GM18861 (cell line): ENCODE measurements at regions not wholly inside any gene's neighbourhood (a gene's known extent, or its start where the extent isn't known, plus 50 kb on each side); places are given as distances from the start of the nearest gene placed in this dataset.

Experiments
- ATAC-seq: cut with Tn5 transposase; IDR thresholded peaks from one replicate; pipeline ENCODE4 v1.9.1; 2021; ENCODE audit not compliant: unreplicated experiment

GRCh38 chr3:74564560-74564959 is 49.9 kb downstream of the CNTN3 start:
- no peak for ATAC-seq

DNA sequence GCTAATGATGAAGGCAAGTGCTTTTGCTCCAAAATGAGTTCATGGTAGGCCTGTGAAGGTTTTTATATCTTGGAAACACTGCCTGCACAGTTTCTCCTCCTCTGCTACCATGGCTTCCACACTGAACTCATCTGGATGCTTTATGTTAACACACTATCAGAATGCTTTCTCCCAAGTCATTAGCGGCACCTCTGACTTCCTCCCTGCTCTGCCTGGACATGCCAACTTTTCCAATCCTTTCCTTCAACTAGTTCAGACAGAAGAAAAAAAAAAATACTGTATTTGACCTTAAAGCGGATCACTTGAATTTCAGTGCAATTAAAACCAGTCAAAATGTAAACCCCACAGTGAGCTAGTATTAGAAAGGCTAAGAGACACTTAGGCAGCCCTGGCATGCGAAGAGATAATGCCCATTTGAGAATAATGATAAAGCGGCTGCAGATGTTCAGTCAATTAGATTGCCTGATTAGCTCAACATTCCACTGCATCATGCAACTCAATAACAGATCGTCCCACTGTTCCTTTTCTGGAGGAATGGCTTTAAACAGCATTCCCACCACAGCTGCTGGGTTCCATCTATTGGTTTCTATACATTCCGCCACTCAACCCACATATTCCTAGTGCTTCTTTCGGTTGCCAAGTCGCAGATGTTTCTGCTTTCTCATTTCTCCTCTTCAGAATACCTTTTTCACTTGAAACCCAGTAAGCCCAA is 51.7 kb downstream of the CNTN3 start:
- no peak for ATAC-seq

DNA sequence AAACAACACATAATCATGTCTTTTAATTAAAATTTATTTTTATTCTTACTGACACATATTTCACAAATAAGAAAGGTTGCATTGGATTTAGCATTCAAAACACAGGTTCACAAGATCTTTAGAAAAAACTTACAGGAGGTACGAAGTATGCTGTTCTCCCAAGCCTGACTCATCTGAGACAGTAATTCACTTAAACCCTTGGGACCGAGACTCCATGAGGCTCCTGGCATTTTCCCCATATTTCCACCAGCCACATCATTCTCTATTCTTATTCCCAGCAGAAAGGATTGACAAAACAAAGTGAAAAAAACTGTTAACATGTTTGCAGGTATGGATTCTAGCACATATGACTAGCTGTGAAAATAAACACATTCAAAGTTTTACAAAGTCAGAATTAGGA is 52.6 kb downstream of the CNTN3 start:
- no peak for ATAC-seq

- no peak for ATAC-seq
Observed at GRCh38 chr3:74559261-74559660, 55.2 kb downstream of the CNTN3 start.

DNA sequence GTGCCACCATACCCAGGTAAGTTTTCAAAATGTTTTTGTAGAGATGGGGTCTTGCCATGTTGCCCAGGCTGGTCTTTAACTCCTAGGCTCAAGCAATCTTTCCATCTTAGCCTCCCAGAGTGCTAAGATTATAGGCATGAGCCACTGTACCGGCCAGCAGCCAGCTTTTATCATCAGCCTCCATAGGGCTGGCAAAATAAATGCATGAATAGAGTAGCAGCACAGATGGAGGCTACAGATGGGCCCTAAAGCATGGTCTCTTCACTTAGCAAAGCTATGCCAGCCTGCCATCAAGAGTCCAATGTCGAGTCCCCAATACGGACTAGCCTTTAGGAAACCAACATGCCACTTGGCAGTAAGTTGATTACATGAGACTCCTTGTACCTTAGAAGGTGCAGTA is 63.8 kb downstream of the CNTN3 start:
- no peak for ATAC-seq

DNA sequence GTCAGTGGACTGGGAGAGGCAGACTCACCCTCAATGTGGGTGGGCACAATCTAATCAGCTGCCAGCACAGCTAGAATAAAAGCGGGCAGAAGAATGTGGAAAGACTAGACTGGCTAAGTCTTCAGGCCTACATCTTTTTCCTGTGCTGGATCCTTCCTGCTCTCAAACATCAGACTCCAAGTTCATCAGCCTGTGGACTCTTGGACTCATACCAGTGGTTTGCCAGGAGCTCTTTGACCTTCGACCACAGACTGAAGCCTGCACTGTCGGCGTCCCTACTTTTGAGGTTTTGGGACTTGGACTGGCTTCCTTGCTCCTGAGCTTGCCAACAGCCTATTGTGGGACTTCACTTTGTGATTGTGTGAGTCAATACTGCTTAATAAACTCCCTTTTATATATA is 68.0 kb downstream of the CNTN3 start:
- ATAC-seq: no peak

DNA sequence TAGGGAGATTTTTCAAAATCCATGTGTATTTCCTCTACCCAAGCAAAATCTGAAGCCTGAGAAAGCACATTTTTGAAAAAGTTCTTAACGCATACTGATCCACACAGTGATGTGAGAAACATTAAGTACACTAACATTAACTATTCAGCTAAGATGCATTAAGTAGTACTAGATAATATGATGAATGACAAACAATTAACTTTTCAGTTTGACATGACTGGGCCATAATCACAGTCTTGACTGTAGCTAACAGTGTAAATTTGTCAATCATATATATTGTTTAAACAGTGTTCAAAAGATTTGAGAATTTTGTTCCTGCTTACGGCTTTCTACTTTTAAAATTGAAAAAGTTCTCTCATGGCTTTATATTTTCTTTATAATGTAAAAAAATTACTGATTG is 72.0 kb downstream of the CNTN3 start:
- ATAC-seq: no peak

GRCh38 chr3:74539876-74540275 is 74.6 kb downstream of the CNTN3 start:
- no peak for ATAC-seq

- ATAC-seq: no peak
Observed at GRCh38 chr3:74538669-74539068, 75.8 kb downstream of the CNTN3 start.

DNA sequence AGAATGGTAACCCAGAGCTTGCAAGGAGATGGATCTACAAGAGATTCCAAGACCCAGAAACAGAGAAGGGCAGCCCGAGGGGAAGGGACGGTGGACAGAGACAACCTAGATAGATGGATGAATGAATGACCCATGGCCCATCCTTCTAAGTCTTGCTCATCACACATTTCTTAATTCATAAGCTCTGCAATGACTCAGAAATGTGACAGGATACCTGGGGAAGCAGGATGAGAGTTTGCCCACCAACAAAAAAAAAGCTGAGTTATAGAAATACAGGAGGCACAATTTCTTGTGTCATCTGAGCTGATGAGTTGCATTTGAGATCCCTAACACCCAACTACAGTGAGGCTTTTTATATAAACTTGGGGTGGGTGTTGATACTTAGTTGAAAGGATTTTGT is 76.6 kb downstream of the CNTN3 start:
- ATAC-seq: no peak

DNA sequence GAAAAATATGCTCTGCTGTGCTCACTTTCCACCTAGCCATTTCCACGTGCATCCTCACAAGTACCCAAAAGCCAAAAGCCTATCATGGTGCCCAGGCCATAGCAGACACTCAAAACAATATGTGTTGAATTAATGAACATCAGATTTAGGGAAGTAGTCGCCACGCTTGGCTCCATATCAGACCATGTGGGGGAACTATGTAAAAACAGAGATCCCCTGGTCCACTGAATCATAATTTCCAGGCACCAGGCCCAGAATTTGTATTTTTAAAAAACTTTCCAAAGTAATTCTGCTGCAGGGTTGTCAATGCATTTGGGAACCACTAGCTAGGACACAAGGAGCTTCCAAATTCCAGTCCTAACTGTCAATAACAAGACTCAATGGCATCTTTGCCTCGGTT is 77.3 kb downstream of the CNTN3 start:
- no peak for ATAC-seq

GRCh38 chr3:74535281-74535680 is 79.2 kb downstream of the CNTN3 start:
- no peak for ATAC-seq

DNA sequence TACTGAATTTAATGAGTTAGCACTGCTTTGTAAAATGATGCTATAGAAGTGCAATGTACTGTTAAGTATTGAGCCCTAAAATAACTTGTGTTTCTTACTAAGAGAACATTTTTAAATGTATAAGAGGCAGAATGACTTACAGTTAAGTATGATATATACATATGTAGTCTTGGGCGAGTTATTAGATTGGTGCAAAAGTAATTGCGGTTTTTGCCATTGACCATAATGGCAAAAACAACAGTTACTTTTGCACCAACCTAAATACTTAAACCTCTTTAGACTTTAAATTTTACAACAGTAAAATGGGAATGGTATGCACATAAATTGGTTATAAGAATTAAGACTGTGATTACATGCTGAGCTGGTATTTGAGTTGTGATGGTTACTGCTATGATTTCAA is 79.8 kb downstream of the CNTN3 start:
- no peak for ATAC-seq

DNA sequence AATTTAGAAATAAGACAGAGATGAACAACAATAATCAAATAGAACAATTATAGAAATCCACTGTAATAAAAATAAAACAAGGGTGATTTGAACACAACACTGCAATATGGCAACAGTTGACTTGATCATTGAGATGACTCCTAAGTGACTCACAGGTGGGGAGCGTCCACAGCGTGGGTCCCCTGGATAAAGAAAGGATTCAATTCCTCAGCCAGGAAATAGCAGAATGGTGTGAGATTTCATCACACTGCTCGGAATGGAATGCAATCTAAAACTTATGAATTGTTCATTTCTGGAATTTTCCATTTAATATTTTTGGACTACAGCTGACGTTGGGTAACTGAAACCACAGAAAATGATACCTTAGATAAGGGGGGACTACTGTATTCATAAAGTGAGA is 82.0 kb downstream of the CNTN3 start:
- no peak for ATAC-seq

DNA sequence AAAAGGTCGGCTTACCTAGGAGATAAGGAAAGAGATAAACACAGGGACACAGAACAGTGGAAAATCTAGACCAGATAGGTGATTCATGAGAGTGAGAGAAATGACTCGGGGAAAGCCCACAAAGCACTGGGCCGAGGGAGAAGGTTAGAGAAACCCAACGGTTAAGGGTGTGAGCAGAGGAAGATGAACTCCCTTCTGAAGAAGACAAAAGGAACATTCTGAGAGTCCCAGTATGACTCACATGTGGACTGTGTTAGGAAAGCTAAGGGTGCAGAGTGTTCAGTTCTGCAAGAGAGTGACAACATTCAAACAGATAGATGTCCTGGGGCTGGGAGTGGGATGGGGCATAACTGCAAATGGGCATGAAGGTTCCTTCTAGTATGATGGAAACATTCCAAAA is 83.0 kb downstream of the CNTN3 start:
- ATAC-seq: no peak

DNA sequence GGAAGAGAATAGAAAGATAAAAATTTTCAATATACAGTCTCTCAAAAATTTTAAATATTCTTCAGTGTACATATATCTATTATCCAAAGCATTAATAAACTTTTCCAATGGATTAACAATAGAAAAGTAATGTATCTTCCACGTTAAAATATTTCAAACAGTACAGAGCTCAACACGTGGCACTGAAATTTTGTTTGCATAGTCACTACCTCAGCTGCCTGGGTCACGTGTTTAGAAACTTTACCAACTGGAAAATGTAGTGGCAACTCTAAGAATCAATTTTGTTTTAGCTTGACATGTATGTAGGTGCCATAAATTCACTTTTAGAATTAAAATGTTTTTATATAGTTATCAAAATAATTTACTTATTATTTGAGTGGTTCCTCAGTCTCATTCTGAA is 85.3 kb downstream of the CNTN3 start:
- ATAC-seq: no peak

GRCh38 chr3:74527566-74527965 is 86.9 kb downstream of the CNTN3 start:
- ATAC-seq: no peak

DNA sequence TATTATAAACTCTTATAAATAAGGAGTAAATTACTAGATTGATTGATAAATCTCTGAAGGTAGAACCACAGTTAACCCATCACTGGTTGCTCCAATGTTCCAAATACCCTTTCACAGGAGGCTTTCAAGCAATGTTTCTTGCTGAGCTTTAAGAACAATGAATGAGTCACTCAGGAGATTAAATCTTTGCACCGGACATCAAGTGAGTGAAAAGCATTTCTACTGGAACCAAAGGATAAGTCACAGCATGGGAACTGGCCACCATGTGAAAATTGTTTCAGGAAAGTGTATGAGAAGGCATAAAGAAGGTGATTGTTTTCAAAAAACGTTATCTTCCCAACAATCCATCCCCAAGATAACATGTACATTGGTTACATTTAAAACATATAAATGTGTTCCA is 90.6 kb downstream of the CNTN3 start:
- ATAC-seq: no peak

DNA sequence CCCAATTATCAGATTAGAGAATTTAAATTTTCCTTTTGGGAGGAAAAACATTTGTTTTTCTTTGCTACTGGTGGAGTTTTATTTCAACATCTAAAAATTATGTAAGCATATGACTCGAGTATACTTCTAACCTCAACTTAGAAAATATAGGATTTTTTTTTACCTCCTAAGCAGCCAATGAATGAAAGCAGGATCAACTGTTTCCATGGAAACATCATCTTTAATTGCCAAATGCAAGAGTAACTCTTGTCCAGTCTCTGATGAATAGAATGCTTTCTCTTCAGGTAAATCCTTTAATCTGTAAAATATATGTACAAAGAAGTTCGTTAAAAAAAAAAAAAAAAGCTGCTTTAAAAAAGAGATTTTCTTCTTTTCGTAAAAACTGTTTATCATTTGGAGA is 93.6 kb downstream of the CNTN3 start:
- ATAC-seq: no peak

DNA sequence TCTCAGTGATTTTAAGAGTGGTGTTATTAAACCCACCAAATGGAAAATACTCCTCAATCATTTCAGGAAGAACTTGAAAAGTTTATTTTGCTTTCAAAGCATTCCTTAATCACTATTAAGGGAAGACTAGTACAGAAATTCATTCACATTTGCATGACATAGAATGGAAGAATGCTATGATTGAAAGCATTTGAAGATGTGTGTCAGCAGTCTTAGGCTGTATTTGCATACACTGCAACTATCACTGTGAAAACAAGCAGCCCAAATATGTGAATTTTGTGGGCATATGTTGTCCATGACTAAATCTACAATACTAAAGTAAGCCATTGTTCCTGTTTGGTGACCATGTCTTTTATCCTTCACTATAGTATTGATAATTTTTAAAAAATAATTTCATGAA is 95.8 kb downstream of the CNTN3 start:
- ATAC-seq: no peak

- no peak for ATAC-seq
Observed at GRCh38 chr3:74516019-74516418, 98.4 kb downstream of the CNTN3 start.

DNA sequence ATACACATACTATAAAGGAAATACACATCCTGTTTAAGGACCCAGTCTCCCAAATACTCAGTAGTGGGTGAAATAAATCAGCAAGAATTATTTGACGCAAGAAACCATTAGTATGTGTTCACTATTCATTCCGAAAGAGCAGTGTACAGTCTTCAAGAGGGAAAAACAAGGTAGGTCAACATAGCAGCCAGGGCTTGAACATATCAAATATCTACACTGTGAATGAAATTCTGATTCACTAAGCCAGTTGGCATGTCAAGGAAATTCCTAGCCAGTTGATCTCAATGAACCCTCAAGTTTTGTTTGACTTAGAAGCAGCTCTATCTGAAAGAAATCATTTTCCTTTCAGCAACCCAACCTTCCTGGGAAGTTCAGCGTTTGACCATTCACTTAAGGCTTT is 99.0 kb downstream of the CNTN3 start:
- ATAC-seq: no peak

DNA sequence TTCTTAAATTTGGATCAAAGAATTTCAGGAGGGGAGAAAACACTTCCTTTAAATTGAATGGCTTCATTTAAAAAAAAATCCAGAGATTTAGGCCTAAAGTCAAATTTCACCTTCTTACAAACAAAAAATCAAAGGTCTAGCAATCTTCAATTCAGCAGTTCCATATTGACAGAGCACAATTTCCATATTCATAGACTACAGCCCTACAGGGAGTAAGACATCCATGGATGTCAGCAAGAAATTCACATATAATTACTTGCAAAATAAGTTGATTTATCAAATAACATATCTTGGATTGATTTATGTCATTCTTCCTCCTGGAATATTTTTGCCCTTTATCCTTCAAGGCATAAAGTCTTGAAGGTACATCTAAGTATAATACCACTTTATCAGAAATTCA is 103.4 kb downstream of the CNTN3 start:
- no peak for ATAC-seq
